ENCODE measurements at regions not wholly inside any gene's neighbourhood (a gene's known extent, or its start where the extent isn't known, plus 50 kb on each side); places are given as distances from the start of the nearest gene placed in this dataset.

DNA sequence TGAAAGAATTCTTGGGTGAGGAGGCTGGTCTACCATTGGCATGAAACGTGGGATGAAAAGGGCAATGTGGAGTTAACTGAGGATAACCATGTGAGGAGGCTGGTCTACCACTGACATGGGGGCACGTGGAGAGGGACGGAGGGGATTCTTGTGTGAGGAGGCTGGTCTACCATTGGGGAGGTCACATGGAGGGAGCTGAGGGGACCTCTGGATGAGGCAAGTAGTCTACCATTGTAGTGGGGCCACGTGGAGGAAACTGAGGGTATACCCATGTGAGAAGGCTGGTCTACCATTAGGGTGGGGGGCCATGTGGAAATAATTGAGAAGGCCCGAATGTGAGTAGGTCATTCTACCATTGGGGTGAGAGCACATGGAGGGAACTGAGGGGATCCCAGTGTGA is 154.1 kb downstream of the FBLN2 start:
- no peak for DNase-seq
- H3K4me1 Mint-ChIP-seq (ENCODE audit: low read depth): no peaks in the 10 kb centered on the region
- no peaks in the 10 kb centered on the region for H3K36me3 Mint-ChIP-seq (ENCODE audit: low read depth)
- peaks cover 20% of the 10 kb centered on the region for H3K9me3 Mint-ChIP-seq
- H3K27me3 Mint-ChIP-seq (ENCODE audit: insufficient read depth): peaks cover 12% of the 10 kb centered on the region
- TF ChIP-seq, protein P1, sequence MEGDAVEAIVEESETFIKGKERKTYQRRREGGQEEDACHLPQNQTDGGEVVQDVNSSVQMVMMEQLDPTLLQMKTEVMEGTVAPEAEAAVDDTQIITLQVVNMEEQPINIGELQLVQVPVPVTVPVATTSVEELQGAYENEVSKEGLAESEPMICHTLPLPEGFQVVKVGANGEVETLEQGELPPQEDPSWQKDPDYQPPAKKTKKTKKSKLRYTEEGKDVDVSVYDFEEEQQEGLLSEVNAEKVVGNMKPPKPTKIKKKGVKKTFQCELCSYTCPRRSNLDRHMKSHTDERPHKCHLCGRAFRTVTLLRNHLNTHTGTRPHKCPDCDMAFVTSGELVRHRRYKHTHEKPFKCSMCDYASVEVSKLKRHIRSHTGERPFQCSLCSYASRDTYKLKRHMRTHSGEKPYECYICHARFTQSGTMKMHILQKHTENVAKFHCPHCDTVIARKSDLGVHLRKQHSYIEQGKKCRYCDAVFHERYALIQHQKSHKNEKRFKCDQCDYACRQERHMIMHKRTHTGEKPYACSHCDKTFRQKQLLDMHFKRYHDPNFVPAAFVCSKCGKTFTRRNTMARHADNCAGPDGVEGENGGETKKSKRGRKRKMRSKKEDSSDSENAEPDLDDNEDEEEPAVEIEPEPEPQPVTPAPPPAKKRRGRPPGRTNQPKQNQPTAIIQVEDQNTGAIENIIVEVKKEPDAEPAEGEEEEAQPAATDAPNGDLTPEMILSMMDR (IDR thresholded peaks at IDR 0.05): no peak
- H3K4me3 Mint-ChIP-seq: no peak overlapping the region
- no peak overlapping the region for H3K27ac Mint-ChIP-seq

DNA sequence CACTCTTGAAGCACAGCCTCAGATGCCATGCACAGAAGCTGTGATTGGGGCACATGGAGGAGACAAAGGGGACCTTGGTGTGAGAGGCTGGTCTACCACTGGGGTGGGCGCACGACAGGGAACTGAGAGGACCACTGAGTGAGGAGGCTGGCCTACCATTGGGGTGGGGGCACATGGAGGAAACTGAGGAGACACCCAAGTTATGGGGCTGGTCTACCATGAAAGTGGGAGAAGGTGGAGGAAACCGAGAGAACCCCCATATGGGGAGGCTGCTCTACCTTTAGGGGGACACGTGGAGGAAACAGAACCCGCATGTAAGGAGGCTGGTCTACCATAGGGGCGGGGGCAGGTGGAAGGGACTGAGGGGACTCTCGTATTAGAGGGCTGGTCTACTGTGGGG is 153.4 kb downstream of the FBLN2 start:
- H3K27me3 Mint-ChIP-seq (ENCODE audit: insufficient read depth): peaks cover 17% of the 10 kb centered on the region
- H3K27ac Mint-ChIP-seq: no peak overlapping the region

DNA sequence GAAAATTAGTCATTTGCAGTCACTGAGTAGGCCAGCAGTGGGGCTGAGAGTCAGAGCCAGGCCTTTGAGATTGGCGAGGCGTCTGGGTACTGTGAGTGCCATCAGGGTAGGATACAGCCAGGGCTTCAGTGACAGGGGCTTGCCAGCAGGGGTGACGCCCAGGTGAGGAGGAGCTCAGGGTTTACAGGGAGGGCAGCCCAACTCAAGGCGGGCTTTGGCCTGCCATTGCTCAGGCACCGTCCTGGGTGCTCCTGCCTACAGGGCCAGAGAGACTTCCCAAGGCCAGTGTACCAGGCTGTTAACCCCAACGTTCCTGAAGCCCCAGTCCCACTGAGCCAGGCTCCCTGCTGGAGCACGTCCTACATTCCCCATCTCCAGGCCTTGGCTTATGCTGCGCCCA is 152.0 kb downstream of the FBLN2 start:
- no peak for DNase-seq
- H3K27me3 Mint-ChIP-seq (ENCODE audit: insufficient read depth): peaks cover 15% of the 10 kb centered on the region
- H3K4me1 Mint-ChIP-seq (ENCODE audit: low read depth): no peaks in the 10 kb centered on the region
- peaks cover 16% of the 10 kb centered on the region for H3K9me3 Mint-ChIP-seq
- TF ChIP-seq, protein P1 (IDR thresholded peaks at IDR 0.05): no peak
- H3K36me3 Mint-ChIP-seq (ENCODE audit: low read depth): no peaks in the 10 kb centered on the region
- no peak overlapping the region for H3K4me3 Mint-ChIP-seq
- H3K27ac Mint-ChIP-seq: no peak overlapping the region

More for the DNA sequence above, 153.4 kb downstream of the FBLN2 start:
- DNase-seq: no peak
- H3K4me3 Mint-ChIP-seq: no peak overlapping the region
- H3K4me1 Mint-ChIP-seq (ENCODE audit: low read depth): no peaks in the 10 kb centered on the region
- H3K9me3 Mint-ChIP-seq: peaks cover 20% of the 10 kb centered on the region
- H3K36me3 Mint-ChIP-seq (ENCODE audit: low read depth): no peaks in the 10 kb centered on the region
- TF ChIP-seq, protein P1 (IDR thresholded peaks at IDR 0.05): no peak

DNA sequence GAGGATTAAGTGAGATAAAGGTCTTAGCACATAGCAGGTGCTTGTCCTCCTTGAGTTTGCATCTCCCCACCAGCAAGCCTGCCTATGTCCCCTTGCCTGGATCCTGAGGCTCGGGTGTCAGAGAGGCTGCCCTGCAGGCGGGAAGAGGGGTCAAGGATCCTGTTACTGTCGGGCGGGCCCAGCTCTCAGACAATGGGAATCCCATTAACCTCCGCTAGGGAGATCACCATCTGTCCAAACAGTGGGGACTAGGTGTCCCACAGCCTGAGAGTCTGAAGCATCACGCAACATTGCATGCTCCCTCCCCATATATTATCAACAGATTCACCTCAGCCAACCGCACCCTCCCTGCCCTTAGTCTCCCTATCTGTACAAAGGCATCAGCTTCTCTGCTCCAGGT is 151.4 kb downstream of the FBLN2 start:
- TF ChIP-seq, protein P1 (IDR thresholded peaks at IDR 0.05): no peak
- Mint-ChIP-seq H3K4me1 (ENCODE audit: low read depth) (no peaks in the 10 kb centered on the region), H3K36me3 (ENCODE audit: low read depth) (no peaks in the 10 kb centered on the region), H3K4me3 (no peak overlapping the region), H3K9me3 (peaks cover 11% of the 10 kb centered on the region), H3K27ac (no peak overlapping the region), H3K27me3 (ENCODE audit: insufficient read depth) (peaks cover 20% of the 10 kb centered on the region)
- DNase-seq: no peak

DNA sequence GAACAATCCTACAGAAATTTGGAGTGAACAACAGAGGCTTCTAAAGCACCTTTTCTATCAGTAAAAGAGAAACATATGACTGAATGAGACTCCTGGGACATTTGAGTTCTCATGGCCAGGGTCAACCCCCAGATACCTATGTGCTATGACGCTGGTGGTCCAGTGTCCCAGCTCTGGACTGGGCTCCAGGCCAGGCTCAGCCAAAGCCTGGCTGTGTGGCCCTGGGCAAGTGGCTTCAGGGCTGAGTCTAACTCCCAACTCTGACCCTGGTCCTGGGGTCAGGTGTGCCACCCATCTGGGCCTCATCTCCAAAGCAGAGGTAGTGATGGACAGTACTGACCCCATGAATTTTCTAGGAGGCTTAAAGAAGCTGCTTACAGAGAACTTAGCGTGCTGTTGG is 147.8 kb downstream of the FBLN2 start:
- Mint-ChIP-seq H3K27me3 (ENCODE audit: insufficient read depth) (peaks cover 36% of the 10 kb centered on the region), H3K27ac (no peak overlapping the region), H3K36me3 (ENCODE audit: low read depth) (no peaks in the 10 kb centered on the region), H3K9me3 (no peaks in the 10 kb centered on the region), H3K4me1 (ENCODE audit: low read depth) (no peaks in the 10 kb centered on the region), H3K4me3 (no peak overlapping the region)
- TF ChIP-seq, protein P1 (IDR thresholded peaks at IDR 0.05): no peak
- no peak for DNase-seq

DNA sequence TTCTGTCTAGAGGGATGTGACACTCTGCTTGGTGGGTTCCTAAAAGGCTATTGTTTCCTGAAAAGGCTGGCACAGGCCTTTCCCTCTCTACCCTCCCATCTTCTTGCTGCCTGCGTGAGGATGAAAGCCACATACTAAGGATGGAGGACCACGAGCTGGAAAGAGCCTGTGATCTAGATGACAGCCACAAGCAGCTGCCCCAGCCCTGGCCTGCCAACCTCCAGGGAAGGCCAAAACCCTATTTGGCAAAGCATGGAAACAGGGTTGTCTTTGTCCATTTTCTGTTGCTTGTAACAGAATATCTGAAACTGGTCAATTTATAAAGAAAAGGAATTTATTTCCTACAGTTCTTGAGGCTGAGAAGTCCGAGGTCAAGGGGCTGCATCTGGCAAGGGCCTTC is 144.5 kb downstream of the FBLN2 start:
- Mint-ChIP-seq H3K9me3 (no peaks in the 10 kb centered on the region), H3K4me3 (no peak overlapping the region), H3K27me3 (ENCODE audit: insufficient read depth) (peaks cover 46% of the 10 kb centered on the region), H3K36me3 (ENCODE audit: low read depth) (no peaks in the 10 kb centered on the region), H3K27ac (no peak overlapping the region), H3K4me1 (ENCODE audit: low read depth) (no peaks in the 10 kb centered on the region)
- TF ChIP-seq, protein P1 (IDR thresholded peaks at IDR 0.05): no peak
- no peak for DNase-seq

All from HFFc6 (cell line).